SK-N-SH treated with all-trans-retinoic acid at 6 μM for 48 hours (cell line): ENCODE measurements at regions not wholly inside any gene's neighbourhood (a gene's known extent, or its start where the extent isn't known, plus 50 kb on each side); places are given as distances from the start of the nearest gene placed in this dataset.

ENCODE experiments used
- ATAC-seq: fragments of 200-7000 bp; cut with Tn5 transposase; 3 replicates; pipeline ENCODE4 v1.9.1; 2020; ENCODE audit warnings: mild to moderate bottlenecking, moderate library complexity
- ARNTL ChIP-seq: fragments of 450-650 bp; formaldehyde crosslinking; IDR thresholded peaks from 2 replicates; pipeline ENCODE4 v1.5.0; 2020; ENCODE audit warnings: low read depth, mild to moderate bottlenecking, moderate library complexity, borderline replicate concordance
- BACH2 ChIP-seq: fragments of 250-450 bp; sonication (Bioruptor Pico); IDR thresholded peaks from 2 replicates; pipeline ENCODE4 v1.9.0; 2021; ENCODE audit warnings: mild to moderate bottlenecking, borderline replicate concordance
- CSDC2 ChIP-seq: fragments of 250-450 bp; sonication (Bioruptor Pico); IDR thresholded peaks from 2 replicates; pipeline ENCODE4 v1.5.0; 2020; ENCODE audit warnings: mild to moderate bottlenecking, moderate library complexity
- ESRRG ChIP-seq: fragments of 250-450 bp; sonication (Bioruptor Pico); IDR thresholded peaks from 2 replicates; pipeline ENCODE4 v1.6.1; 2021; ENCODE audit warnings: mild to moderate bottlenecking
- GLIS3 ChIP-seq: fragments of 250-450 bp; sonication (Bioruptor Pico); IDR thresholded peaks from 2 replicates; pipeline ENCODE4 v1.5.0; 2020; ENCODE audit warnings: mild to moderate bottlenecking, moderate library complexity
- ISL1 ChIP-seq: fragments of 250-450 bp; sonication (Bioruptor Pico); IDR thresholded peaks from 2 replicates; pipeline ENCODE4 v2.1.2; 2022; ENCODE audit warnings: mild to moderate bottlenecking, moderate library complexity
- OSR1 ChIP-seq: fragments of 250-450 bp; sonication (Bioruptor Pico); IDR thresholded peaks from 2 replicates; pipeline ENCODE4 v1.8.0; 2022; ENCODE audit warnings: moderate library complexity, mild to moderate bottlenecking, inconsistent platforms
- PPARA ChIP-seq: fragments of 250-450 bp; sonication (Bioruptor Pico); IDR thresholded peaks from 2 replicates; pipeline ENCODE4 v1.5.0; 2020; ENCODE audit warnings: mild to moderate bottlenecking, borderline replicate concordance
- RARB ChIP-seq: fragments of 250-450 bp; sonication (Bioruptor Pico); IDR thresholded peaks from 2 replicates; pipeline ENCODE4 v1.8.0; 2021; ENCODE audit warnings: mild to moderate bottlenecking, moderate library complexity
- SNAI2 ChIP-seq: fragments of 250-450 bp; sonication (Bioruptor Pico); IDR thresholded peaks from 2 replicates; pipeline ENCODE4 v1.5.0; 2020; ENCODE audit warnings: mild to moderate bottlenecking, moderate library complexity
- TOX ChIP-seq: fragments of 250-450 bp; sonication (Bioruptor Pico); IDR thresholded peaks from 2 replicates; pipeline ENCODE4 v1.8.0; 2021; ENCODE audit warnings: mild to moderate bottlenecking, moderate library complexity, borderline replicate concordance
- ZC3H10 ChIP-seq: fragments of 250-450 bp; sonication (Bioruptor Pico); IDR thresholded peaks from 2 replicates; pipeline ENCODE4 v1.5.1; 2021; ENCODE audit warnings: mild to moderate bottlenecking, moderate library complexity
- ZFP3 ChIP-seq: fragments of 250-450 bp; sonication (Bioruptor Pico); IDR thresholded peaks from 2 replicates; pipeline ENCODE4 v1.5.0; 2020; ENCODE audit warnings: mild to moderate bottlenecking, moderate library complexity
- ZFP30 ChIP-seq: fragments of 450-650 bp; formaldehyde crosslinking; IDR thresholded peaks from 2 replicates; pipeline ENCODE4 v1.5.0; 2022; ENCODE audit warnings: mild to moderate bottlenecking, moderate library complexity
- ZNF565 ChIP-seq: fragments of 450-650 bp; formaldehyde crosslinking; conservative IDR thresholded peaks from 2 replicates; pipeline ENCODE4 v1.5.0; 2020; ENCODE audit warnings: low read depth, mild to moderate bottlenecking, moderate library complexity
- ZNF70 ChIP-seq: fragments of 450-650 bp; formaldehyde crosslinking; IDR thresholded peaks from 2 replicates; pipeline ENCODE4 v1.5.0; 2020; ENCODE audit warnings: mild to moderate bottlenecking, moderate library complexity
- ZNF8 ChIP-seq: fragments of 450-650 bp; formaldehyde crosslinking; IDR thresholded peaks from 2 replicates; pipeline ENCODE4 v1.5.0; 2020; ENCODE audit warnings: mild to moderate bottlenecking, moderate library complexity
- TF ChIP-seq, protein P1 (sequence below): fragments of 250-450 bp; sonication (Bioruptor Pico); IDR thresholded peaks from 2 replicates; pipeline ENCODE4 v1.5.0; 2020; ENCODE audit warnings: mild to moderate bottlenecking, moderate library complexity
- TF ChIP-seq, protein P2 (sequence below): fragments of 250-450 bp; sonication (Bioruptor Pico); IDR thresholded peaks from 2 replicates; pipeline ENCODE4 v1.5.1; 2021; ENCODE audit warnings: mild to moderate bottlenecking, moderate library complexity
- TF ChIP-seq, protein P3 (sequence below): fragments of 250-450 bp; sonication (Bioruptor Pico); IDR thresholded peaks from 2 replicates; pipeline ENCODE4 v1.8.0; 2021; ENCODE audit warnings: low read depth, mild to moderate bottlenecking, moderate library complexity, borderline replicate concordance

DNA sequence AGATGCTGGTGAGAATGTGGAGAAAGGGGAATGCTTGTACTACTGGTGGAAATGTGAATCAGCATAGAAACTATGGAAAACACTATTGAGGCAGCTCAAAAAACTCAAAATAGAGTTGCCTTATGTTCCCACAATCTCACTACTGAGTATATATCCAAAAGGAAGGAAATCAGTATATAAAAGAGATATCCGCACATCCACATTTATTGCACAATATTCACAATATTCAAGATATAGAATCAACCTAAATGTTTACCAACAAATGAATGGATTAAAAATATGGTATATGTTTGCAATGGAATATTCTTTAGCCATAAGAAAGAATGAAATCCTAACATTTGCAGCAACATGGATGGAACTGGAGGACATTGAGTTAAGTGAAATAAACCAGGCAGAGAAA lies 686.8 kb downstream of the OTOL1 start:
- ATAC-seq, result no peak
- TF ChIP-seq BACH2 (CRISPR knock-in tag) (no peak), ZNF70 (CRISPR knock-in tag) (no peak), ZNF565 (CRISPR knock-in tag) (no peak), ZNF8 (CRISPR knock-in tag) (no peak), RARB (no peak), ISL1 (CRISPR knock-in tag) (no peak), TOX (CRISPR knock-in tag) (no peak), ARNTL (CRISPR knock-in tag) (no peak), GLIS3 (CRISPR knock-in tag) (no peak), CSDC2 (CRISPR knock-in tag) (no peak), ESRRG (no peak), SNAI2 (no peak), OSR1 (CRISPR knock-in tag) (no peak), ZFP3 (CRISPR knock-in tag) (no peak)
- TF ChIP-seq, protein P1, sequence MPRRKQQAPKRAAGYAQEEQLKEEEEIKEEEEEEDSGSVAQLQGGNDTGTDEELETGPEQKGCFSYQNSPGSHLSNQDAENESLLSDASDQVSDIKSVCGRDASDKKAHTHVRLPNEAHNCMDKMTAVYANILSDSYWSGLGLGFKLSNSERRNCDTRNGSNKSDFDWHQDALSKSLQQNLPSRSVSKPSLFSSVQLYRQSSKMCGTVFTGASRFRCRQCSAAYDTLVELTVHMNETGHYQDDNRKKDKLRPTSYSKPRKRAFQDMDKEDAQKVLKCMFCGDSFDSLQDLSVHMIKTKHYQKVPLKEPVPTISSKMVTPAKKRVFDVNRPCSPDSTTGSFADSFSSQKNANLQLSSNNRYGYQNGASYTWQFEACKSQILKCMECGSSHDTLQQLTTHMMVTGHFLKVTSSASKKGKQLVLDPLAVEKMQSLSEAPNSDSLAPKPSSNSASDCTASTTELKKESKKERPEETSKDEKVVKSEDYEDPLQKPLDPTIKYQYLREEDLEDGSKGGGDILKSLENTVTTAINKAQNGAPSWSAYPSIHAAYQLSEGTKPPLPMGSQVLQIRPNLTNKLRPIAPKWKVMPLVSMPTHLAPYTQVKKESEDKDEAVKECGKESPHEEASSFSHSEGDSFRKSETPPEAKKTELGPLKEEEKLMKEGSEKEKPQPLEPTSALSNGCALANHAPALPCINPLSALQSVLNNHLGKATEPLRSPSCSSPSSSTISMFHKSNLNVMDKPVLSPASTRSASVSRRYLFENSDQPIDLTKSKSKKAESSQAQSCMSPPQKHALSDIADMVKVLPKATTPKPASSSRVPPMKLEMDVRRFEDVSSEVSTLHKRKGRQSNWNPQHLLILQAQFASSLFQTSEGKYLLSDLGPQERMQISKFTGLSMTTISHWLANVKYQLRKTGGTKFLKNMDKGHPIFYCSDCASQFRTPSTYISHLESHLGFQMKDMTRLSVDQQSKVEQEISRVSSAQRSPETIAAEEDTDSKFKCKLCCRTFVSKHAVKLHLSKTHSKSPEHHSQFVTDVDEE (CRISPR knock-in tag), result no peak
- TF ChIP-seq, protein P2, sequence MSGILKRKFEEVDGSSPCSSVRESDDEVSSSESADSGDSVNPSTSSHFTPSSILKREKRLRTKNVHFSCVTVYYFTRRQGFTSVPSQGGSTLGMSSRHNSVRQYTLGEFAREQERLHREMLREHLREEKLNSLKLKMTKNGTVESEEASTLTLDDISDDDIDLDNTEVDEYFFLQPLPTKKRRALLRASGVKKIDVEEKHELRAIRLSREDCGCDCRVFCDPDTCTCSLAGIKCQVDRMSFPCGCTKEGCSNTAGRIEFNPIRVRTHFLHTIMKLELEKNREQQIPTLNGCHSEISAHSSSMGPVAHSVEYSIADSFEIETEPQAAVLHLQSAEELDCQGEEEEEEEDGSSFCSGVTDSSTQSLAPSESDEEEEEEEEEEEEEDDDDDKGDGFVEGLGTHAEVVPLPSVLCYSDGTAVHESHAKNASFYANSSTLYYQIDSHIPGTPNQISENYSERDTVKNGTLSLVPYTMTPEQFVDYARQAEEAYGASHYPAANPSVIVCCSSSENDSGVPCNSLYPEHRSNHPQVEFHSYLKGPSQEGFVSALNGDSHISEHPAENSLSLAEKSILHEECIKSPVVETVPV, result no peak
- TF ChIP-seq, protein P3, sequence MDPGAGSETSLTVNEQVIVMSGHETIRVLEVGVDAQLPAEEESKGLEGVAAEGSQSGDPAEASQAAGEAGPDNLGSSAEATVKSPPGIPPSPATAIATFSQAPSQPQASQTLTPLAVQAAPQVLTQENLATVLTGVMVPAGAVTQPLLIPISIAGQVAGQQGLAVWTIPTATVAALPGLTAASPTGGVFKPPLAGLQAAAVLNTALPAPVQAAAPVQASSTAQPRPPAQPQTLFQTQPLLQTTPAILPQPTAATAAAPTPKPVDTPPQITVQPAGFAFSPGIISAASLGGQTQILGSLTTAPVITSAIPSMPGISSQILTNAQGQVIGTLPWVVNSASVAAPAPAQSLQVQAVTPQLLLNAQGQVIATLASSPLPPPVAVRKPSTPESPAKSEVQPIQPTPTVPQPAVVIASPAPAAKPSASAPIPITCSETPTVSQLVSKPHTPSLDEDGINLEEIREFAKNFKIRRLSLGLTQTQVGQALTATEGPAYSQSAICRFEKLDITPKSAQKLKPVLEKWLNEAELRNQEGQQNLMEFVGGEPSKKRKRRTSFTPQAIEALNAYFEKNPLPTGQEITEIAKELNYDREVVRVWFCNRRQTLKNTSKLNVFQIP, result no peak

DNA sequence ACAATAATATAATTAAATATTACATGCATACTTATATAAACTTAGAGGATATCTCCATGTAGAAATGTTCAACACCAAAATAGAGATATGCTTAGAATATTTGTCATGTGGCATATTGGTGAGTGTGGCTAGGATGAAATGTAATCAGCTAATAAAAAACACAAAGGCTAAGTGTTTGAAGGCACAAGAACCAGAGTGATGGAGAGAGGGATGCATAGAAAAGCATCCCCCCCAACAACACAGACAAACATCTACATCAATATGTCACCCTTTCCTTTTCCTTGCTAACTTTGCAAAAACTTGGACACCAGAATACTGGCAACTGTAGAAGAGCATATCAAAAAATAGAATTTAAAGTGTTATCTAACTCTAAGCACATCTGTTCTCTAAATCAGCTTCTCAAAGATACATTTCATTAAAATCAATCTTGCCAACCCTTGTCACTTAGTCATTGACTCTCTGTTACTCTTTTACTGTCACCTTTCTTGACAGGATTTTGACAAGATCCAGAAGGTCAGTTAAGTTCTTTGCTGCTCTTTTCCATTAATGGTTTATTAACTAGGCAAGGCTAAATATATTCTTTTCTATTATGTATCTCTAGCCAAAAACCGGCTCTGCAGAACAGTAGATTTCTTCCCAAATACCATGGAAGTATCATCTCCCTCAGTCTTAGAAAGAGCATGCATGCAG lies 695.9 kb downstream of the OTOL1 start:
- no peak for TF ChIP-seq ZFP3 (CRISPR knock-in tag)
- no peak for TF ChIP-seq RARB
- TF ChIP-seq OSR1 (CRISPR knock-in tag), result no peak
- TF ChIP-seq PPARA (CRISPR knock-in tag), result no peak
- TF ChIP-seq, protein P2, result no peak
- no peak for TF ChIP-seq ZC3H10 (CRISPR knock-in tag)
- ATAC-seq, result no peak

DNA sequence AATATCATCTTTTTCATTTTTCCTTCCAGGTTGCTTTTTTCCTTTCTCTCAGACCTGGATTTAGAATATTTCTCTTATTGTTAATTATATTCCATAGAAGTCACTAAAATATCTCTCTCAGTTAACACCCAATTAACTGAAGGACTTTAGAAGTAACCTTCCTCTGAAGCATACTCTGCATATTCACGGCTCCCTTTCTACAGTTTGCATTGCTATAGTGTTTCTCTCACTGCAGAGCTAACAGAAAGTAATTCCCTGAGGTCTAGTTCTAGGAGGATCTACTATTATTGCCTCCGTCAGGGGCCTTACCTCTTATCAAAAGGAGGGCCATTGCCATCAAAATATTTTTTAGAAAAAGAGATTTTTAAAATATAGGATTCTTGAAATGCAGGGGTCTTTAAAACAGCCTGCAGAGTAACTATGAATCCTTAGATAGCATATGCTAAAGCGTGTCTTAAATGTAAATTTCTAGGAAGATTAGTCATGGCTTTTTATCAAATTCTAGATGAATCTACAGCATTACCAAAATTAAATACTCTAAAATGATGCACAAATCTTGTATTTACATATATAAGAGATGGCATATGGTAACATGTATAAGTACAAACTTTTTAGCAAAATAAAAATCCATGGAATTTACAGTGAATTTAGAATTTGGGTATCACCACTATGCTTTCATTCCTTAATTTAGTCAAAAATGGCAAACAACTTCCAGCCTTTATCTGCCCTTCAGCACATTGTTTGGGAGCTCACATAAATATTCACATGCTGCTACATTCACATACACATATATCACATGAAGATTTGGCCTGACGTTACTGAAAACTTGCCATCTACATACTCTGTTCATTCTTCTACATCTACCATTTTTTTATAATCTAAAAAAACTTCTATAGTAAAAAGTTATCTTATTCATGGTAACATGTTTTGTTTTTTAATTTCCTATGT lies 696.8 kb downstream of the OTOL1 start:
- no peak for ATAC-seq
- no peak for TF ChIP-seq ZFP30 (CRISPR knock-in tag)
- TF ChIP-seq, protein P3, result no peak
- no peak for TF ChIP-seq BACH2 (CRISPR knock-in tag)
- TF ChIP-seq ARNTL (CRISPR knock-in tag), result no peak
- no peak for TF ChIP-seq OSR1 (CRISPR knock-in tag)
- no peak for TF ChIP-seq ZNF565 (CRISPR knock-in tag)
- no peak for TF ChIP-seq ISL1 (CRISPR knock-in tag)
- TF ChIP-seq ESRRG, result no peak
- TF ChIP-seq, all 23 proteins: peak for 0
